AG09309 (cell line): ENCODE measurements at regions not wholly inside any gene's neighbourhood (a gene's known extent, or its start where the extent isn't known, plus 50 kb on each side); places are given as distances from the start of the nearest gene placed in this dataset.

ENCODE experiments used
- DNase-seq: peaks from one replicate; pipeline ENCODE4 v3.0.0-alpha.2; 2010; ENCODE audit warnings: low read depth
- H3K4me3 ChIP-seq: 2 replicates; pipeline ENCODE4 v1.5.1; 2011; ENCODE audit warnings: mild to moderate bottlenecking, low read depth, low read length, moderate library complexity; ENCODE audit not compliant: control insufficient read depth
- CTCF ChIP-seq: IDR thresholded peaks from 2 replicates; pipeline ENCODE4 v1.5.1; 2011; ENCODE audit warnings: mild to moderate bottlenecking, low read depth, low read length, inconsistent platforms; ENCODE audit not compliant: insufficient read depth, control insufficient read depth; ENCODE audit errors: missing control alignments

- peak overlapping the region; percentile 35 for H3K4me3 ChIP-seq
- DNase-seq, result peak; percentile 69
- peak; percentile 31 for TF ChIP-seq CTCF
Measured at GRCh38 chrX:131821945-131822622, 201.0 kb upstream of the STK26 start.

GRCh38 chrX:131826572-131826971 is 196.5 kb upstream of the STK26 start:
- no peak overlapping the region for H3K4me3 ChIP-seq
- DNase-seq, result no peak
- no peak for TF ChIP-seq CTCF

- DNase-seq, result no peak
- no peak overlapping the region for H3K4me3 ChIP-seq
- TF ChIP-seq CTCF, result peak; percentile 43
Measured at GRCh38 chrX:131827935-131828334, 195.2 kb upstream of the STK26 start.

GRCh38 chrX:131828482-131828881 is 194.6 kb upstream of the STK26 start:
- H3K4me3 ChIP-seq, result no peak overlapping the region
- DNase-seq, result no peak

GRCh38 chrX:131830400-131831184 is 192.5 kb upstream of the STK26 start:
- peak; percentile 44 for DNase-seq
- H3K4me3 ChIP-seq, result peak overlapping the region; percentile 22
- peak; percentile 63 for TF ChIP-seq CTCF

More at GRCh38 chrX:131828482-131828881, 194.6 kb upstream of the STK26 start:
- no peak for TF ChIP-seq CTCF

GRCh38 chrX:131831185-131831520 is 191.9 kb upstream of the STK26 start:
- no peak for DNase-seq
- no peak for TF ChIP-seq CTCF
- H3K4me3 ChIP-seq, result no peak overlapping the region
